HepG2 (cell line): ENCODE measurements at regions not wholly inside any gene's neighbourhood (a gene's known extent, or its start where the extent isn't known, plus 50 kb on each side); places are given as distances from the start of the nearest gene placed in this dataset.

Experiments used
- ATAC-seq: fragments of 200-7000 bp; cut with Tn5 transposase; 3 replicates; pipeline ENCODE4 v1.9.1; 2020; ENCODE audit warnings: mild to moderate bottlenecking, moderate library complexity
- BruUV-seq: library from RNA; stranded (reverse); fragments of 400-500 nt; replicated peaks from 2 replicates; lab custom pipeline; 2021; lab: Mats Ljungman, UMichigan
- CTCF ChIA-PET: fragments of 300-600 bp; formaldehyde crosslinking; extraction: SDS; loops from one replicate; lab custom pipeline; 2021; ENCODE audit warnings: low total read pairs, inconsistent platforms, low intra/inter-chr PET ratio; lab: Yijun Ruan, JAX
- POLR2A ChIA-PET: fragments of 350-600 bp; sonication (Branson Sonifier 250); formaldehyde crosslinking; loops from one replicate; lab custom pipeline; 2020; ENCODE audit warnings: antibody characterized with exemption, inconsistent platforms; lab: Yijun Ruan, JAX
- DNase-seq: peaks from one replicate; pipeline ENCODE4 v3.0.0-alpha.2; 2015; ENCODE audit warnings: low spot score
- FAIRE-seq: peaks from 3 replicates; lab custom pipeline; 2011; peaks lifted over from hg19 to GRCh38; lab: Jason Lieb, UNC
- H2AFZ ChIP-seq: one replicate; pipeline ENCODE4 v1.6.1; 2011; ENCODE audit warnings: low read length, inconsistent platforms
- H3K27ac ChIP-seq: fragments of 300-600 bp; 3 replicates; pipeline ENCODE4 v1.8.0; 2011; ENCODE audit warnings: mixed run types, mild to moderate bottlenecking, mixed read lengths, low read length, inconsistent platforms; ENCODE audit not compliant: insufficient read depth; ENCODE audit errors: extremely low read length
- H3K27me3 ChIP-seq, 2 experiments: fragments of 200-600 bp in 1 of 2; 2 replicates in 1 of 2; 3 replicates in 1 of 2; pipeline versions ENCODE4 v1.6.0 to v1.8.0; 2011; ENCODE audit warnings: low read length in 2 of 2, mild to moderate bottlenecking in 2 of 2, moderate library complexity in 2 of 2, inconsistent platforms in 1 of 2; ENCODE audit not compliant: insufficient read depth in 2 of 2, control insufficient read depth in 1 of 2
- H3K36me3 ChIP-seq, 2 experiments: fragments of 200-600 bp in 1 of 2; replicated peaks in 1 of 2; 2 replicates in 1 of 2; 3 replicates in 1 of 2; pipeline versions ENCODE4 v1.5.1 to v1.8.0; 2011; ENCODE audit warnings: low read length in 2 of 2, inconsistent platforms in 1 of 2; ENCODE audit not compliant: insufficient read depth in 2 of 2, control insufficient read depth in 1 of 2
- H3K4me1 ChIP-seq: 2 replicates; pipeline ENCODE4 v1.5.1; 2012; ENCODE audit warnings: low read length, inconsistent platforms; ENCODE audit not compliant: insufficient read depth
- H3K4me2 ChIP-seq: 2 replicates; pipeline ENCODE4 v1.6.0; 2011; ENCODE audit warnings: low read depth, low read length, inconsistent platforms
- H3K4me3 ChIP-seq, 3 experiments: fragments of 200-600 bp in 1 of 3; sonication (generic), shearing (Covaris generic) in 1 of 3; replicated peaks in 1 of 3; 2 replicates each; pipeline ENCODE4 v1.5.1; 2011 to 2016; ENCODE audit warnings: low read length in 3 of 3, inconsistent platforms in 2 of 3, low read depth in 2 of 3, mild to moderate bottlenecking in 2 of 3, control low read depth in 1 of 3, mixed read lengths in 1 of 3; ENCODE audit not compliant: insufficient read depth in 1 of 3
- H3K79me2 ChIP-seq: one replicate; pipeline ENCODE4 v1.6.1; 2011; ENCODE audit warnings: low read length, inconsistent platforms; ENCODE audit not compliant: insufficient read depth
- H3K9ac ChIP-seq: 2 replicates; pipeline ENCODE4 v1.6.0; 2011; ENCODE audit warnings: mild to moderate bottlenecking, low read depth, low read length, inconsistent platforms; ENCODE audit not compliant: insufficient read depth
- H3K9me3 ChIP-seq: 2 replicates; pipeline ENCODE4 v1.5.1; 2012; ENCODE audit warnings: mild to moderate bottlenecking, low read length
- H4K20me1 ChIP-seq: 2 replicates; pipeline ENCODE4 v1.6.0; 2011; ENCODE audit warnings: inconsistent platforms, mild to moderate bottlenecking, low read length, moderate library complexity; ENCODE audit not compliant: insufficient read depth
- ARID4A ChIP-seq: sonication (generic); formaldehyde crosslinking; IDR thresholded peaks from 2 replicates; pipeline ENCODE4 v1.5.0; 2020; ENCODE audit warnings: mild to moderate bottlenecking, missing genetic modification reagents, borderline replicate concordance
- CCDC6 ChIP-seq: sonication (generic); formaldehyde crosslinking; IDR thresholded peaks from 2 replicates; pipeline ENCODE4 v1.8.1; 2022; ENCODE audit warnings: mild to moderate bottlenecking, missing genetic modification reagents, moderate library complexity
- PREB ChIP-seq: sonication (generic); formaldehyde crosslinking; IDR thresholded peaks from 2 replicates; pipeline ENCODE4 v1.4.0; 2020; ENCODE audit warnings: missing genetic modification reagents
- SIN3A ChIP-seq: IDR thresholded peaks from 2 replicates; pipeline ENCODE4 v1.6.1; 2011; ENCODE audit warnings: low read depth, mild to moderate bottlenecking, control low read depth, low read length, borderline replicate concordance
- ZNF274 ChIP-seq: sonication (generic); formaldehyde crosslinking; IDR thresholded peaks from 2 replicates; pipeline ENCODE4 v1.5.1; 2020; ENCODE audit warnings: mild to moderate bottlenecking, missing genetic modification reagents
- WGBS: methylation state at CpG from one replicate; pipeline ENCODE4 v1.1.6; 2017; ENCODE audit warnings: low lambda C conversion rate; 5-methylcytosine and 5-hydroxymethylcytosine counted together
- in situ Hi-C: cut with HindIII; loops from 2 replicates; pipeline ENCODE4 v1.10.0; 2017; ENCODE audit warnings: low pct_unique_long_range_greater_than_20kb; ENCODE audit not compliant: extremely low pct_ligation_motif_present
- intact Hi-C: fragments of 100-400 bp; cut with micrococcal nuclease; formaldehyde crosslinking; loops from one replicate; pipeline ENCODE4 v1.10.0; 2022; ENCODE audit not compliant: unreplicated experiment
- TF ChIP-seq, protein P1 (sequence below): sonication (generic); formaldehyde crosslinking; IDR thresholded peaks from 2 replicates; pipeline ENCODE4 v1.8.1; 2023; ENCODE audit warnings: mild to moderate bottlenecking, missing genetic modification reagents
- TF ChIP-seq, protein P2 (sequence below): sonication (generic); formaldehyde crosslinking; IDR thresholded peaks from 2 replicates; pipeline ENCODE4 v1.5.1; 2020; ENCODE audit warnings: mild to moderate bottlenecking, missing genetic modification reagents, borderline replicate concordance
- TF ChIP-seq, protein P3 (sequence below): sonication (generic); formaldehyde crosslinking; conservative IDR thresholded peaks from 2 replicates; pipeline ENCODE4 v1.8.0; 2022; ENCODE audit warnings: low read depth, missing genetic modification reagents

DNA sequence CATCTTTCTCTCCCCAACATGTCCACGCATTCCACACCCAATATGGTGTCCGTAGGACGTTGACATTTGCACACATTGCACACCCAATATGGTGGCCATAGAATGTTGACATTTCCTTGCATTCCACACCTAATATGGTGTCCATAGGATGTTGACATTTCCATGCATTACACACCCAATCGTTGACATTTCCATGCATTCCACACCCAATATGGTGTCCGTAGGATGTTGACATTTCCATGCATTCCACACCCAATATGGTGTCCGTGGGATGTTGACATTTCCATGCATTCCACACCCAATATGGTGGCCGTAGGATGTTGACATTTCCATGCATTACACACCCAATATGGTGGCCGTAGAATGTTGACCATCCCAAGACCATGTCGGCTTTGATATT is 88.4 kb upstream of the SHOX start:
- Histone ChIP-seq H3K9me3 (no peaks in the 10 kb centered on the region), H3K9ac (no peak overlapping the region), H3K4me2 (no peak overlapping the region), H4K20me1 (no peaks in the 10 kb centered on the region), H3K79me2 (no peaks in the 10 kb centered on the region), H3K27me3 (peaks cover 0 to 14% of the 10 kb centered on the region in 2 experiments; a peak in 3 of 5 replicates), H3K27ac (no peak overlapping the region)
- POLR2A ChIA-PET: no interaction called here
- DNase-seq (no peak), ATAC-seq (no peak)
- no TSS peak for BruUV-seq
- intact Hi-C loops: no loop called here
- CTCF ChIA-PET: no interaction called here
- in situ Hi-C loops: no loop called here
- 58% methylated on average over 9 of the region's 9 CpGs for WGBS
- TF ChIP-seq CCDC6 (CRISPR knock-in tag) (no peak), SIN3A (no peak)
- TF ChIP-seq, protein P1, sequence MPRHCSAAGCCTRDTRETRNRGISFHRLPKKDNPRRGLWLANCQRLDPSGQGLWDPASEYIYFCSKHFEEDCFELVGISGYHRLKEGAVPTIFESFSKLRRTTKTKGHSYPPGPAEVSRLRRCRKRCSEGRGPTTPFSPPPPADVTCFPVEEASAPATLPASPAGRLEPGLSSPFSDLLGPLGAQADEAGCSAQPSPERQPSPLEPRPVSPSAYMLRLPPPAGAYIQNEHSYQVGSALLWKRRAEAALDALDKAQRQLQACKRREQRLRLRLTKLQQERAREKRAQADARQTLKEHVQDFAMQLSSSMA (CRISPR knock-in tag): peak; percentile 68; the same call in 1 of the 2 replicates
- TF ChIP-seq, all 625 proteins: peak for 1
- FAIRE-seq: no peak
- Histone ChIP-seq H3K36me3 (no peaks in the 10 kb centered on the region), H2AFZ (no peak overlapping the region), H3K4me1 (no peaks in the 10 kb centered on the region), H3K4me3 (no peak overlapping the region)

DNA sequence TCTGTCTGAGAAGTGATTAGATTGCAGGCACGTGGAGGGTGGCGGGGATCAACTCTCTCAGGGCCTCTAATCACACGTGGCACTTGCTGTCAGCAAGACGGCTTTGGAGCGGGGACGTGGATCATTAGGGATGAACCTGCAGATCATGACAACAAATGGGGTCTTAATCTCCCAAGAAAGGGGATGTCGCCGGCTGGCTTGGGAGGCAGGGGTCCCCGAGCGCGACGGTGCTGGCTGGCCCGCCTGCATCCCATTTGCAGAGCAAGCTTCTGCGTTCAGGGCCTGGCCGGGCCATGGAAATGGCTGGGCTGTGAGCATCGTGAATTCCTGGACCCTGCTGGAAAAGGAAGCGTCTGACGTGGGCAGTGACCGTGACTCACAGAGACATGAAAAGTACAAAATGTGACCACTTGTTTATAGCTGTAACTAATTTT is 85.1 kb upstream of the SHOX start:
- no peaks in the 10 kb centered on the region for H4K20me1 ChIP-seq
- no peak overlapping the region for H3K27ac ChIP-seq
- FAIRE-seq (no peak), ATAC-seq (peak; percentile 40; the same call in 2 of the 3 replicates), DNase-seq (no peak)
- H3K27me3 ChIP-seq: peaks cover 0 to 14% of the 10 kb centered on the region in 2 experiments; a peak in 3 of 5 replicates
- in situ Hi-C loops: no loop called here
- H2AFZ ChIP-seq: no peak overlapping the region
- H3K79me2 ChIP-seq: no peaks in the 10 kb centered on the region
- ChIA-PET POLR2A (no interaction called here), CTCF (no interaction called here)
- H3K9me3 ChIP-seq: peaks cover 11% of the 10 kb centered on the region; the same call in 1 of the 2 replicates
- H3K4me1 ChIP-seq: no peaks in the 10 kb centered on the region
- no peaks in the 10 kb centered on the region for H3K36me3 ChIP-seq
- WGBS: 13% methylated on average over 10 of the region's 19 CpGs
- BruUV-seq: no TSS peak
- no peak overlapping the region for H3K4me2 ChIP-seq
- no peak overlapping the region for H3K4me3 ChIP-seq
- intact Hi-C loops: no loop called here
- H3K9ac ChIP-seq: no peak overlapping the region
- TF ChIP-seq, protein P2, sequence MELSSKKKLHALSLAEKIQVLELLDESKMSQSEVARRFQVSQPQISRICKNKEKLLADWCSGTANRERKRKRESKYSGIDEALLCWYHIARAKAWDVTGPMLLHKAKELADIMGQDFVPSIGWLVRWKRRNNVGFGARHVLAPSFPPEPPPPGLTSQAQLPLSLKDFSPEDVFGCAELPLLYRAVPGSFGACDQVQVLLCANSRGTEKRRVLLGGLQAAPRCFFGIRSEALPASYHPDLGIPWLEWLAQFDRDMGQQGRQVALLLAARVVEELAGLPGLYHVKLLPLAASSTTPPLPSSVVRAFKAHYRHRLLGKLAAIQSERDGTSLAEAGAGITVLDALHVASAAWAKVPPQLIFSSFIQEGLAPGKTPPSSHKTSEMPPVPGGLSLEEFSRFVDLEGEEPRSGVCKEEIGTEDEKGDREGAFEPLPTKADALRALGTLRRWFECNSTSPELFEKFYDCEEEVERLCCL (CRISPR knock-in tag): no peak
- TF ChIP-seq PREB (CRISPR knock-in tag): no peak
- TF ChIP-seq ZNF274 (CRISPR knock-in tag): no peak
- TF ChIP-seq, protein P3, sequence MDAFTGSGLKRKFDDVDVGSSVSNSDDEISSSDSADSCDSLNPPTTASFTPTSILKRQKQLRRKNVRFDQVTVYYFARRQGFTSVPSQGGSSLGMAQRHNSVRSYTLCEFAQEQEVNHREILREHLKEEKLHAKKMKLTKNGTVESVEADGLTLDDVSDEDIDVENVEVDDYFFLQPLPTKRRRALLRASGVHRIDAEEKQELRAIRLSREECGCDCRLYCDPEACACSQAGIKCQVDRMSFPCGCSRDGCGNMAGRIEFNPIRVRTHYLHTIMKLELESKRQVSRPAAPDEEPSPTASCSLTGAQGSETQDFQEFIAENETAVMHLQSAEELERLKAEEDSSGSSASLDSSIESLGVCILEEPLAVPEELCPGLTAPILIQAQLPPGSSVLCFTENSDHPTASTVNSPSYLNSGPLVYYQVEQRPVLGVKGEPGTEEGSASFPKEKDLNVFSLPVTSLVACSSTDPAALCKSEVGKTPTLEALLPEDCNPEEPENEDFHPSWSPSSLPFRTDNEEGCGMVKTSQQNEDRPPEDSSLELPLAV: no peak
- TF ChIP-seq ARID4A (CRISPR knock-in tag): no peak
